Body of pancreas (tissue), 4 donors: ENCODE measurements at regions not wholly inside any gene's neighbourhood (a gene's known extent, or its start where the extent isn't known, plus 50 kb on each side); places are given as distances from the start of the nearest gene placed in this dataset.

Experiments used
- CTCF ChIP-seq, 7 experiments: fragments of 450-650 bp in 4 of 7; fragments of 200-600 bp in 3 of 7; sonication (generic) in 3 of 7; IDR thresholded peaks; one replicate each; pipeline ENCODE4 v1.5.1; 2016 to 2019; ENCODE audit warnings: antibody characterized with exemption in 7 of 7
- POLR2A ChIP-seq, 3 donors: fragments of 450-650 bp; IDR thresholded peaks; one replicate each; pipeline ENCODE4 v1.6.1; 2016; ENCODE audit warnings: antibody characterized with exemption in 3 of 3, mild to moderate bottlenecking in 2 of 3

GRCh38 chr4:124952601-124953000, 240.1 kb upstream of the ANKRD50 start:
- no peak for TF ChIP-seq CTCF (IDR thresholded peaks at IDR 0.05)
- TF ChIP-seq POLR2A (IDR thresholded peaks at IDR 0.05): no peak
